ENCODE measurements at regions not wholly inside any gene's neighbourhood (a gene's known extent, or its start where the extent isn't known, plus 50 kb on each side); places are given as distances from the start of the nearest gene placed in this dataset.

DNA sequence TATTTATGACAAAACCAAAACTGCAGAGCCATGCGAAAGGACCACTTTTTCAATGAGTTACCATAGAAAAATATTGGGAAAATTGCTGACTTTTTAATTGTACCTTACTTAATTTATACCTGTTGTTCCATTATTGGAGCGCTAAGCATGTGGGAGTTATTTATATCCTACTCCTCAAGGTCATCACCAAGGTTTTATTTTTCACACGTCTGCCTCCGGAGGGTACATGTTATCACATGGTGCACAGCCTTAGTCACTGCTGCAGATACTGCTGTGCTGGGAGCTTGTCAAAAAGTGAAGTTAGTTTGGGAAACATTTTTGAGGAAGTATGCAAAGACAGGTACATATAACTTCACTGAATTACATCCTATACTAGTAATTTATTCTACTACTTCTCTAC lies 1444.3 kb downstream of the AACS start:
- no peak for TF ChIP-seq GATA3 (IDR thresholded peaks at IDR 0.05; ENCODE audit: low read depth, low read length)
- TF ChIP-seq GATA2 (IDR thresholded peaks at IDR 0.05; ENCODE audit: low read depth, low read length) = no peak

Measured in SH-SY5Y (cell line).